AG09319 (cell line): ENCODE measurements at regions not wholly inside any gene's neighbourhood (a gene's known extent, or its start where the extent isn't known, plus 50 kb on each side); places are given as distances from the start of the nearest gene placed in this dataset.

ENCODE experiments used
- DNase-seq: peaks from one replicate; pipeline ENCODE4 v3.0.0-alpha.2; 2010; ENCODE audit warnings: low read depth; ENCODE audit errors: extremely low read depth
- TF ChIP-seq, protein P1 (sequence below): IDR thresholded peaks from 2 replicates; pipeline ENCODE4 v1.5.1; 2011; ENCODE audit warnings: low read depth, mild to moderate bottlenecking, inconsistent platforms, low read length, moderate library complexity

DNA sequence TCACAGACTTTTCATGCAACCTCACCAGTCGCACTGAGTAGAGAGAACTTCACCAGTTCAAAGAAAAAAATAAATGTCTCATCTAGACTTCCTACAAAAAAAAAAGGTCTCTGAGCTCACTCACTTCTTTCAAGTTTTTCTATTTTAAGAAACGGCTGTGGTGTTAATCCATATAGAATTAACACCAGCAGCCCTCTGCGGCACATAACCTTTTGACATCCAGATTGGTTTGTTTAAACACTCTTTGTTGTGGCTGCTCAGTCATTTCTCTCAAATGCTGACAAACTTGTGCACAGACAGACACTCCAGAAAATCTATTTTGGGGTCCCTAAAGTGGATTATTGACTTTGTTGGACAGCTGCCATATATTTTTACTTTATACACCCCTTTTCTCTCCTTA, 874.9 kb downstream of the EFNB2 start:
- no peak for DNase-seq
- TF ChIP-seq, protein P1, sequence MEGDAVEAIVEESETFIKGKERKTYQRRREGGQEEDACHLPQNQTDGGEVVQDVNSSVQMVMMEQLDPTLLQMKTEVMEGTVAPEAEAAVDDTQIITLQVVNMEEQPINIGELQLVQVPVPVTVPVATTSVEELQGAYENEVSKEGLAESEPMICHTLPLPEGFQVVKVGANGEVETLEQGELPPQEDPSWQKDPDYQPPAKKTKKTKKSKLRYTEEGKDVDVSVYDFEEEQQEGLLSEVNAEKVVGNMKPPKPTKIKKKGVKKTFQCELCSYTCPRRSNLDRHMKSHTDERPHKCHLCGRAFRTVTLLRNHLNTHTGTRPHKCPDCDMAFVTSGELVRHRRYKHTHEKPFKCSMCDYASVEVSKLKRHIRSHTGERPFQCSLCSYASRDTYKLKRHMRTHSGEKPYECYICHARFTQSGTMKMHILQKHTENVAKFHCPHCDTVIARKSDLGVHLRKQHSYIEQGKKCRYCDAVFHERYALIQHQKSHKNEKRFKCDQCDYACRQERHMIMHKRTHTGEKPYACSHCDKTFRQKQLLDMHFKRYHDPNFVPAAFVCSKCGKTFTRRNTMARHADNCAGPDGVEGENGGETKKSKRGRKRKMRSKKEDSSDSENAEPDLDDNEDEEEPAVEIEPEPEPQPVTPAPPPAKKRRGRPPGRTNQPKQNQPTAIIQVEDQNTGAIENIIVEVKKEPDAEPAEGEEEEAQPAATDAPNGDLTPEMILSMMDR = no peak

DNA sequence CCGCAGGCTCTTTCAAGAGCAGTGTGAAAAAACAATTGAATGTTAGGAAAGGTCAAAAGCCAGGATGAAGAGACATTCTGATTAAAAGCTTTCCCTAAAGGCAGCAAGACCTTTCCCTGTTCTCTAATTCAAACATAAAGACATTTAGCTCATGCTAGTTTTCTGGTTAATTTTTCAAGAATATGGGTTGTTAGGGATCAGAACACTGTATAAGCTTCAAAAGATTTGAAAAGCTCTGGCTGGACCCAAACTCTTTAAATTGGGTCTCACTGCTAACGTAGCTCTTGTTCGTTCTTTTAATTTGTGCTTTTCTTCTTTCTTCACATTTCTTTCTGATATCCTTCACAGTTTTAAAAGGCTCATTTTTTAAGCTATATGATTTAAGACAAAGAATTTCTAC, 877.0 kb downstream of the EFNB2 start:
- TF ChIP-seq, protein P1 = no peak
- no peak for DNase-seq

DNA sequence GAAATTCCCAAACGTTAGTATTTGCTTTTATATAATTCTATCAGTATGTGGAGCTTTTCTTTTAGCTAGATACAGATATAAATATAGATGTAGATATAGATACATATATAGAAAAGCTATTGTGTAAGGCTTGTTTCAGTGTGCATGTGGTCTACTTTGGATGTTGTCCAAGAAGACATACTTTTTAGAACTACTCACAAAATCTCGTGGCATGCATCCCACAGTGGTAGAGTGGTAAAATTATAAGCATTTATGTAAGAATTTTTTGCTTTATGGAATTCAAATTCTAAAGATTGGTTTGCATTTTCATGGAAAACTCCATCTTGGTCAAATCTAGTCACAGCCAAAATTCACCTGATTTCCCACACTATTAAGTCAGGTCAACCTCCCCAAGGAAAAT, 880.4 kb downstream of the EFNB2 start:
- TF ChIP-seq, protein P1 = no peak
- DNase-seq = no peak

DNA sequence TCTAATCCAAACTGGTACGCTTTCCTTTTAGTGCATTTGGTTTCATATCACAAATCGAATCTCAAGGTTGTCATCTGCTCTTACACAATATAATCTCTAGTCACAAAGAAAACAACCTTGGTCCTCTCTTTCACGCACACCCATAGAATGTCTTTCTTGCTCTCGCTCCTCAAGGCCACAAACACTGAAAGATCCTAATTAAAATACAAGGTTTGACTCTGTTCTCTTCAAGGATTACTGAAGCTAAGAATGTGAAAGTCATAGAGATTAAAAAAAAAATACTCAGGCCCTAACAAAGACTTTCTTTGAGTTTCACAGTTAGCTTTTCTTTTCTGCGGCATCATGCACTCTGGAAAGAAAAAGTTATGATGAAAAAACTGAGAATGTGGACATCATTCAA, 891.5 kb downstream of the EFNB2 start:
- no peak for DNase-seq
- TF ChIP-seq, protein P1 = no peak

DNA sequence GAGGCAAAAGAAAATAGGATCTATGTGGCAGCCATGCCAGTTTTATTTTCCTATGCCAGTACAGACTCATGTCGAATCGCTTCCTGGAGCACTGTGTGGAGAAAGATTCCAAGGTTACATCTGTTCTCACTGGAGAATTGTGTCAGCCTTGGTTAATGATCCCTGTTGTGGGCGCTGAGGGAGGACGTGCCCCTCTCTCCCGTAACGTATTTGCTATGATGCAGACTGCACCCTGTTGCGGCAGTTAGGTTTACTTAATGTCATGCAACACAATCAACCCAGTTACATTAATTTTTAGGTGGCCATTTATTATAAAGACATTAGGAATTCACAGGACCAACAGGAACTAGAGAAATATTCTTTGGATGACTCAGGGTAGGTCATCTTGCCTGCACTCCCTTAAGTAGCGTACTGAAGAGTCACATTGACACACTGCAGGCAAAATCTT, 892.9 kb downstream of the EFNB2 start:
- TF ChIP-seq, protein P1 = no peak
- no peak for DNase-seq

DNA sequence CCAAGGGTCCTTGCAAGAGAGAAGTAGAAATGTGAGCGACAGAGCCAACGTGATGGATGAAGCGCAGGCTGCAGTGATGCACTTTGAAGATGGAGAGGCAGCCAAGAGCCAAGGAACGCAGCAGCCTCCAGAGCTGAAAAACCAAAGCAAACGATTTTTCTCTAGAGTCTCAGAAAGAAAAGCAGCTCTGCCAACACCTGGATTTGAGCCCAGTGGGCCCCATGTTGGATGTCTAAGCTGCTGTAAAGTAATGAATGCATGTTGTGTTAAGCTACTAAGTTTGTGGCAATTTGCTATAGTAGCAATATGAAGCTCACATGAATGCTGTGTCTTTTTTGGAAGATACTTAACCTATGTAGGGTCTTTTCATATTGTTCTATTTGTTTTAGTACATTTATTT, 894.3 kb downstream of the EFNB2 start:
- no peak for DNase-seq
- TF ChIP-seq, protein P1 = no peak

DNA sequence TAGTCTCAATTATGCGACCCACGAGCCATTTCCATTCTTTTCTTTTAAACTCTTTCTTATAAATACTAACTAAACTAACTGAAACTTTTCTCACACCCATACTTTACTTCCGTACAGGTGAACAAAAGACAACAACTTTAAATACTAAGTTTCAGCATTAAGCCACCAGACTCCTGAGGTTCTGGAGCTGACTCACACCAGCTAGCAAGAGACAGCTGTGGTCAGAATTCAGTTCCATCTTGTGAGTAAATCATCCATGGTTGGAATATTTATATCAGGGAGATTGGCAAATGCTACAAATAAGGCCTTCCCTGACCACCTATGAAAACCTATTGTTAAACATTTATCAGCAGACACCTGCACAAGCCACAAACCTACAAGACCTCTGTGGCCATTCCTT, 897.0 kb downstream of the EFNB2 start:
- no peak for DNase-seq
- TF ChIP-seq, protein P1 = no peak

DNA sequence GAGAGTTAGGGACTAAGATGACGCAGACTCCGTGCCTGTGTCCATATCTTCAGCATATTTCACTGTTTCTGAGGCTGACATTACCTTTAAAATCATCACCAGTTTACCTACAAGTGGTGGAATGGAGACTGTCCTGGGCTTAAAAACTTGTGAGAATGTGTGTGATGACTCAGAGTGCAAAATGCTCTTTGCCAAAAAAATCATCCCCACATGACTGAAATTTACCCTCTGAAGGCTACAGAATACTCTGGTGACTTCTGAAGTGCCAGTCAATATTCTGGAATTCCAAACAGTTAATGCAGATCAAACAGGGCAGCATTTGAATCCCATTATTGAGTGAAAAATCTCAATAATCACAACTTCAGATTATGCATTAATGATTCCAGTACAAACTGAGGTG, 901.4 kb downstream of the EFNB2 start:
- DNase-seq = no peak
- TF ChIP-seq, protein P1 = no peak
